ENCODE measurements at regions not wholly inside any gene's neighbourhood (a gene's known extent, or its start where the extent isn't known, plus 50 kb on each side); places are given as distances from the start of the nearest gene placed in this dataset.

- TF ChIP-seq CTCF (conservative IDR thresholded peaks at IDR 0.05; ENCODE audit: low read depth, low read length), result no peak
- no peak for TF ChIP-seq EZH2phosphoT487 (IDR thresholded peaks at IDR 0.05; ENCODE audit: borderline replicate concordance, low read length)
Observed at GRCh38 chr2:81181845-81182244, 877.3 kb upstream of the LRRTM1 start.
